Spinal cord (tissue), 9 donors: ENCODE measurements at regions not wholly inside any gene's neighbourhood (a gene's known extent, or its start where the extent isn't known, plus 50 kb on each side); places are given as distances from the start of the nearest gene placed in this dataset.

Source experiments
- DNase-seq, 6 donors: peaks; one replicate each; pipeline versions ENCODE4 v3.0.0 to v3.0.0-alpha.2; 2013 to 2015; ENCODE audit warnings: low spot score in 6 of 6, low read depth in 4 of 6
- H3K27ac ChIP-seq: one replicate; pipeline ENCODE4 v1.5.1; 2013; ENCODE audit warnings: low read depth, low read length, control low read depth
- H3K27me3 ChIP-seq: one replicate; pipeline ENCODE4 v1.6.1; 2013; ENCODE audit warnings: low read length; ENCODE audit not compliant: control insufficient read depth, insufficient read depth
- H3K36me3 ChIP-seq: one replicate; pipeline ENCODE4 v1.6.1; 2013; ENCODE audit warnings: low read length; ENCODE audit not compliant: control insufficient read depth, insufficient read depth
- H3K4me1 ChIP-seq: one replicate; pipeline ENCODE4 v1.6.1; 2013; ENCODE audit warnings: low read length; ENCODE audit not compliant: control insufficient read depth, insufficient read depth
- H3K4me3 ChIP-seq: one replicate; pipeline ENCODE4 v1.5.1; 2013; ENCODE audit warnings: low read depth, low read length, control low read depth
- H3K9me3 ChIP-seq: one replicate; pipeline ENCODE4 v1.6.1; 2013; ENCODE audit warnings: low read length; ENCODE audit not compliant: control insufficient read depth, insufficient read depth
- WGBS: methylation state at CpG from one replicate; pipeline ENCODE4 v1.1.5; 2013; ENCODE audit warnings: missing lambda C conversion rate; ENCODE audit not compliant: insufficient coverage; 5-methylcytosine and 5-hydroxymethylcytosine counted together
- donor health status: healthy.

GRCh38 chr20:24056491-24056890, 67.9 kb upstream of the GGTLC1 start:
- WGBS: 100% methylated on average over 1 of the region's 1 CpG

GRCh38 chr20:24052599-24053275, 64.2 kb upstream of the GGTLC1 start:
- Histone ChIP-seq H3K4me1 (peaks cover 6% of the 10 kb centered on the region), H3K27me3 (no peaks in the 10 kb centered on the region), H3K9me3 (no peaks in the 10 kb centered on the region), H3K36me3 (no peaks in the 10 kb centered on the region), H3K4me3 (no peak overlapping the region), H3K27ac (no peak overlapping the region)
- no peak for DNase-seq
- WGBS: 92% methylated on average over 23 of the region's 23 CpGs

More at GRCh38 chr20:24056491-24056890, 67.9 kb upstream of the GGTLC1 start:
- no peak overlapping the region for H3K4me3 ChIP-seq
- no peaks in the 10 kb centered on the region for H3K36me3 ChIP-seq
- H3K4me1 ChIP-seq: no peaks in the 10 kb centered on the region
- DNase-seq: no peak
- H3K27me3 ChIP-seq: no peaks in the 10 kb centered on the region
- H3K27ac ChIP-seq: no peak overlapping the region
- H3K9me3 ChIP-seq: no peaks in the 10 kb centered on the region

GRCh38 chr20:24051160-24051559, 62.6 kb upstream of the GGTLC1 start:
- H3K9me3 ChIP-seq: no peaks in the 10 kb centered on the region
- H3K36me3 ChIP-seq: no peaks in the 10 kb centered on the region
- 67% methylated on average over 1 of the region's 2 CpGs for WGBS
- DNase-seq: no peak
- H3K4me1 ChIP-seq: peaks cover 6% of the 10 kb centered on the region
- no peaks in the 10 kb centered on the region for H3K27me3 ChIP-seq
- H3K4me3 ChIP-seq: no peak overlapping the region
- H3K27ac ChIP-seq: no peak overlapping the region

GRCh38 chr20:24050119-24050518, 61.5 kb upstream of the GGTLC1 start:
- Histone ChIP-seq H3K4me1 (peaks cover 6% of the 10 kb centered on the region), H3K27ac (no peak overlapping the region), H3K9me3 (no peaks in the 10 kb centered on the region), H3K27me3 (no peaks in the 10 kb centered on the region), H3K36me3 (no peaks in the 10 kb centered on the region), H3K4me3 (no peak overlapping the region)
- DNase-seq: no peak
- 75% methylated on average over 2 of the region's 3 CpGs for WGBS

- no peaks in the 10 kb centered on the region for H3K36me3 ChIP-seq
- WGBS: 88% methylated on average over 1 of the region's 2 CpGs
- no peaks in the 10 kb centered on the region for H3K9me3 ChIP-seq
- H3K4me1 ChIP-seq: peaks cover 6% of the 10 kb centered on the region
- no peak overlapping the region for H3K27ac ChIP-seq
- no peak for DNase-seq
- no peak overlapping the region for H3K4me3 ChIP-seq
- H3K27me3 ChIP-seq: no peaks in the 10 kb centered on the region
Observed at GRCh38 chr20:24049081-24049480, 60.5 kb upstream of the GGTLC1 start.

GRCh38 chr20:24048024-24048611, 59.5 kb upstream of the GGTLC1 start:
- no peak overlapping the region for H3K4me3 ChIP-seq
- 69% methylated on average over 8 of the region's 16 CpGs for WGBS
- H3K36me3 ChIP-seq: no peaks in the 10 kb centered on the region
- DNase-seq: peak in 2 of 6 donors; percentile 12 to 82
- H3K9me3 ChIP-seq: no peaks in the 10 kb centered on the region
- H3K27ac ChIP-seq: no peak overlapping the region
- peaks cover 6% of the 10 kb centered on the region for H3K4me1 ChIP-seq
- H3K27me3 ChIP-seq: no peaks in the 10 kb centered on the region

GRCh38 chr20:24046888-24047287, 58.3 kb upstream of the GGTLC1 start:
- Histone ChIP-seq H3K27ac (no peak overlapping the region), H3K4me1 (peaks cover 6% of the 10 kb centered on the region), H3K36me3 (no peaks in the 10 kb centered on the region), H3K27me3 (no peaks in the 10 kb centered on the region), H3K9me3 (no peaks in the 10 kb centered on the region), H3K4me3 (no peak overlapping the region)
- DNase-seq: no peak
- WGBS: no CpG with 5 or more reads among the region's 1 CpG

- WGBS: 61% methylated on average over 6 of the region's 10 CpGs
- Histone ChIP-seq H3K4me1 (peaks cover 6% of the 10 kb centered on the region), H3K36me3 (no peaks in the 10 kb centered on the region), H3K27ac (no peak overlapping the region), H3K9me3 (no peaks in the 10 kb centered on the region), H3K4me3 (no peak overlapping the region), H3K27me3 (no peaks in the 10 kb centered on the region)
- no peak for DNase-seq
Observed at GRCh38 chr20:24045621-24046318, 57.2 kb upstream of the GGTLC1 start.

GRCh38 chr20:24043294-24043693, 54.7 kb upstream of the GGTLC1 start:
- no peak overlapping the region for H3K27ac ChIP-seq
- H3K9me3 ChIP-seq: no peaks in the 10 kb centered on the region
- H3K4me3 ChIP-seq: no peak overlapping the region
- H3K36me3 ChIP-seq: no peaks in the 10 kb centered on the region
- no peaks in the 10 kb centered on the region for H3K27me3 ChIP-seq
- no peak for DNase-seq
- WGBS: 75% methylated on average over 1 of the region's 1 CpG
- H3K4me1 ChIP-seq: peaks cover 4% of the 10 kb centered on the region

- H3K27me3 ChIP-seq: no peaks in the 10 kb centered on the region
- no peak for DNase-seq
- no peaks in the 10 kb centered on the region for H3K4me1 ChIP-seq
- no peaks in the 10 kb centered on the region for H3K9me3 ChIP-seq
- H3K4me3 ChIP-seq: no peak overlapping the region
- no peaks in the 10 kb centered on the region for H3K36me3 ChIP-seq
- 59% methylated on average over 3 of the region's 3 CpGs for WGBS
- no peak overlapping the region for H3K27ac ChIP-seq
Observed at GRCh38 chr20:24042646-24043045, 54.1 kb upstream of the GGTLC1 start.
